ENCODE measurements at regions not wholly inside any gene's neighbourhood (a gene's known extent, or its start where the extent isn't known, plus 50 kb on each side); places are given as distances from the start of the nearest gene placed in this dataset. TPM values are rescaled to one million over a fixed set of nuclear protein-coding genes. Genes with fewer than 3 reads are reported as not detected.

DNA sequence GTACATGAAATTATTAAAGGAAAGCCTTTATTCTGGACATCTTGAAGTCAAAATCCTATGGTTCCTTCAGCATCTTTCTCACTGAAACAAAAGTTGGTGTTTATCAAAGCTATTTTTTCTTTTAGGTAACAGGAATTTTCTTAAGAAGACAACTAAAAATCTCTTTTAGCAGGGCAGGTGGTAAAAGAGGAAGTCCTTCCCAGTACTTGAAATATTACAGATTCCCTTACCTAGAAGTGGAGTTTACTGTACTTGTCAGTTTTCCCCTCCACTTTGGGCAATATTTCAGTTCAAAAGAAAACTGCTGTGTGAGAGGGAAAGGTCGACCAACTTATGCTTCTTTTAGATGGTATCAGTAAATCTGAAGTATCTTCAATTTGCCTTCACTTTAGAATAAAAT is 64.3 kb upstream of the TDRD3 start:
- Histone ChIP-seq H3K4me1 (ENCODE audit: control insufficient read depth, insufficient read depth, low read length) (no peaks in the 10 kb centered on the region), H3K9ac (ENCODE audit: low read depth, low read length) (no peak overlapping the region), H3K27me3 (ENCODE audit: control insufficient read depth, insufficient read depth, low read length) (peaks cover 31% of the 10 kb centered on the region), H3K9me3 (replicated peaks; ENCODE audit: low read length) (no peaks in the 10 kb centered on the region), H3K4me2 (ENCODE audit: low read length) (no peak overlapping the region), H3K36me3 (ENCODE audit: insufficient read depth, low read length) (no peaks in the 10 kb centered on the region), H3K4me3 (ENCODE audit: low read length) (no peak overlapping the region)

DNA sequence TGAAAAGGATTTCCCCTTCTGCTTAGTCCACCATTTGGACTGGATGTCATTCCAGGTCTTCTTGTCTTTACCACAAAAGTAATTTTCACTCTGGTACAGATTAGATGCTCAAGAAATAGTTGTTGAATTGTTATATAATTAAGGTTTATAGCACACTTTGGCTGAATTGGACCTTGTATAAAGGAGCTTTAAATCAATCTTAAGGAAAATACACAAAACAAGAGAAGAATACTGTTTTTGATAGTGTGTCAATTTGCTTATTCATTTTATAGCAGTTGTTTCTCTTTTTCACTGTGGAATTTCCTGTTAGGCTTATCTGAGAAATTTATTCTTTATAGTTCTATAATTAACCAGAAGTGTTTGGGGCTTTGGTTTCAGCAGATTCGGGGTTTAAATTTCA is 62.7 kb upstream of the TDRD3 start:
- H3K4me2 ChIP-seq (ENCODE audit: low read length) = no peak overlapping the region
- H3K36me3 ChIP-seq (ENCODE audit: insufficient read depth, low read length) = no peaks in the 10 kb centered on the region
- no peaks in the 10 kb centered on the region for H3K4me1 ChIP-seq (ENCODE audit: control insufficient read depth, insufficient read depth, low read length)
- no peak overlapping the region for H3K4me3 ChIP-seq (ENCODE audit: low read length)
- H3K9me3 ChIP-seq (replicated peaks; ENCODE audit: low read length) = no peaks in the 10 kb centered on the region
- no peak overlapping the region for H3K9ac ChIP-seq (ENCODE audit: low read depth, low read length)
- H3K27me3 ChIP-seq (ENCODE audit: control insufficient read depth, insufficient read depth, low read length) = peaks cover 38% of the 10 kb centered on the region

DNA sequence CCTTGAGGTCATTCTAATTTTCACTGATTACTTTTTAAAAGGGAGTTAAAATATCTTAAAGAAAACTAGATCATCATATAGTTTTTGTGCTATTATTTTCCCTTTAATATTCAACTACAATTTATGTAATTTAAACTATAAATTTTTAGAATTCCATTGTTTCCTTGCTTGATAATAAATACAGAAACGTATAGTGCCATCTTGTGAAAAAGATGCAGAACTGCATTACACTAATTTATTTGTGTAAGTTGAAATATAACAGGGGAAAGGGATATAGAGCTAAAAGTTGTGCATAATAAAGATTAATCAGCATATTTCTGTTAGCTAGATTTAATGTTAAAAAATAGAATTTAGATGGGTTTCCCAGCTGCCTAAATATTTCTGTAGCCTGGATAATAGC is 61.5 kb upstream of the TDRD3 start:
- H3K4me1 ChIP-seq (ENCODE audit: control insufficient read depth, insufficient read depth, low read length) = no peaks in the 10 kb centered on the region
- no peak overlapping the region for H3K4me2 ChIP-seq (ENCODE audit: low read length)
- no peak overlapping the region for H3K9ac ChIP-seq (ENCODE audit: low read depth, low read length)
- H3K4me3 ChIP-seq (ENCODE audit: low read length) = no peak overlapping the region
- H3K27me3 ChIP-seq (ENCODE audit: control insufficient read depth, insufficient read depth, low read length) = peaks cover 40% of the 10 kb centered on the region
- no peaks in the 10 kb centered on the region for H3K9me3 ChIP-seq (replicated peaks; ENCODE audit: low read length)
- no peaks in the 10 kb centered on the region for H3K36me3 ChIP-seq (ENCODE audit: insufficient read depth, low read length)

DNA sequence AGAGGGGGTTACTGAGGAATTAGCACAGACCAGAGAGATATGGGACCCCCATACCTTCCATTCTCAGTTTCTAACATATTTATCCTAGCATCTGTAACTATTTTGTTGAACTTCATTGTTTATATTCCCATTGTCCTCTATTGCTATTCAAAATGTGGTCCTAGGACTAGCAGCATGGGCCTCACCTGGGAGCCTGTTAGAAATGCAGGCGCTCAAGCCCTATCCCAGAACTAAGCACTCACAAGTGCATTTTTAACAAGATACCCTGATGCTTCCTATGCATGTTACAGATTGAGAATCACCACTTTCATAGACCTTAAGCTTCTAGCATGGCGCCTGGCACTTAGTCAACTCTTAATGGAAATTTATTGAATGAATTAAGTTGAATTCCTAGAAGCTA is 58.3 kb upstream of the TDRD3 start:
- Histone ChIP-seq H3K4me2 (ENCODE audit: low read length) (no peak overlapping the region), H3K9me3 (replicated peaks; ENCODE audit: low read length) (no peaks in the 10 kb centered on the region), H3K4me1 (ENCODE audit: control insufficient read depth, insufficient read depth, low read length) (no peaks in the 10 kb centered on the region), H3K36me3 (ENCODE audit: insufficient read depth, low read length) (no peaks in the 10 kb centered on the region), H3K4me3 (ENCODE audit: low read length) (no peak overlapping the region), H3K27me3 (ENCODE audit: control insufficient read depth, insufficient read depth, low read length) (peaks cover 30% of the 10 kb centered on the region), H3K9ac (ENCODE audit: low read depth, low read length) (no peak overlapping the region)

- Histone ChIP-seq H3K4me1 (ENCODE audit: control insufficient read depth, insufficient read depth, low read length) (no peaks in the 10 kb centered on the region), H3K36me3 (ENCODE audit: insufficient read depth, low read length) (no peaks in the 10 kb centered on the region), H3K4me2 (ENCODE audit: low read length) (no peak overlapping the region), H3K27me3 (ENCODE audit: control insufficient read depth, insufficient read depth, low read length) (peaks cover 25% of the 10 kb centered on the region), H3K4me3 (ENCODE audit: low read length) (no peak overlapping the region), H3K9me3 (replicated peaks; ENCODE audit: low read length) (no peaks in the 10 kb centered on the region), H3K9ac (ENCODE audit: low read depth, low read length) (no peak overlapping the region)
Observed at GRCh38 chr13:60343978-60344377, 53.0 kb upstream of the TDRD3 start.

GRCh38 chr13:60347174-60347573 is 49.8 kb upstream of the TDRD3 start:
- Histone ChIP-seq H3K4me3 (ENCODE audit: low read length) (no peak overlapping the region), H3K9me3 (replicated peaks; ENCODE audit: low read length) (no peaks in the 10 kb centered on the region), H3K9ac (ENCODE audit: low read depth, low read length) (no peak overlapping the region)

More at GRCh38 chr13:60347174-60347573, 49.8 kb upstream of the TDRD3 start:
- H3K4me2 ChIP-seq (ENCODE audit: low read length) = no peak overlapping the region
- no peaks in the 10 kb centered on the region for H3K4me1 ChIP-seq (ENCODE audit: control insufficient read depth, insufficient read depth, low read length)
- H3K36me3 ChIP-seq (ENCODE audit: insufficient read depth, low read length) = no peaks in the 10 kb centered on the region
- H3K27me3 ChIP-seq (ENCODE audit: control insufficient read depth, insufficient read depth, low read length) = peaks cover 17% of the 10 kb centered on the region

Small RNA genes lying in the stretch of these regions (small RNA-seq; reads per million reads assigned to genes)
- gene AL359920.1 = not detected
